Hematopoietic multipotent progenitor cell treated with erythropoietin and hydrocortisone succinate and interleukin-3 and kit ligand, for 8 days (in vitro differentiated cells): ENCODE measurements at regions not wholly inside any gene's neighbourhood (a gene's known extent, or its start where the extent isn't known, plus 50 kb on each side); places are given as distances from the start of the nearest gene placed in this dataset.

ENCODE experiments used
- DNase-seq: peaks from one replicate; pipeline ENCODE4 v3.0.0-alpha.2; 2015

GRCh38 chr2:5959836-5960820, 267.9 kb downstream of the SOX11 start:
- no peak for DNase-seq

- no peak for DNase-seq
These were observed 275.3 kb downstream of the SOX11 start for GRCh38 chr2:5967506-5967905.

- DNase-seq = no peak
These were observed 277.1 kb downstream of the SOX11 start for GRCh38 chr2:5969303-5969702.

- no peak for DNase-seq
These were observed 278.2 kb downstream of the SOX11 start for GRCh38 chr2:5970347-5970746.

DNA sequence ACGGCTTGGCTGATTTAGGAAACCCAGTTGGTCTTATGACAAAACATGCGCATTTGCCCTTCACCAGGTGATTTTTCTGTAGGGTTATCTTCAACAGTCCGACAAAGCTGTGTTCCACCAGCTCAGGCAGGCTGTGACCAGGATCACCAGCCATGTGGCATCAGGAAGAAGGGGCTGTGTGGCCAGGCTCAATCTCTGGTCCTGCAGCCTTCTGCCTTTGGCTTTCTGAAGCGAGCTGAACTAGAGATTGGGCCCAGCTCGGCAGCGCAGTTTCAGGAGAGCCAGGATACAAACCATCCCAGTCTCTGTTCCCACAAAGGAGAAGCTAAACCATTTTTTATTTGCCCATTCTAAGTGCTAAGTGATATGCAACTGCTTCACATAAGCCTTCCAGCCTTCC, 282.3 kb downstream of the SOX11 start:
- DNase-seq = no peak

DNA sequence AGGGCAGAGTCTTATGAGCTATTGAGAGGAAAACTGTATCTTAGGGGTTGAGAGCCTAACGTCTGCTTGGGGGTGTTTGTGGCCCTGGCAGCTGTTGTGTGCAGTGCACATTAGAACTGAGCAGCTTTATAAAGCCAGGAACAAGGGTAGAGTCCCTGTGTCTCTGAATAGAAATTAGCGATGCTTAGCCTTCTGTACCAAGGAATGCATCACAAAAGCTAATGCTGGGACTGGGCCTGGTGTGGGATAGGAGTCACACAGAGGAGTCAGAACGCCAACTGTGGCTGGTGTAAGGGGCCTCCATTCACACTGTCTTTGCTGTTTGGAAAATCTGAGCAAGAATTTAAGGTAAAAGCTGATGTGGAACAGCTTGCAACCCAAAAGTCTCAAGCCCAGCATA, 283.2 kb downstream of the SOX11 start:
- DNase-seq = no peak

DNA sequence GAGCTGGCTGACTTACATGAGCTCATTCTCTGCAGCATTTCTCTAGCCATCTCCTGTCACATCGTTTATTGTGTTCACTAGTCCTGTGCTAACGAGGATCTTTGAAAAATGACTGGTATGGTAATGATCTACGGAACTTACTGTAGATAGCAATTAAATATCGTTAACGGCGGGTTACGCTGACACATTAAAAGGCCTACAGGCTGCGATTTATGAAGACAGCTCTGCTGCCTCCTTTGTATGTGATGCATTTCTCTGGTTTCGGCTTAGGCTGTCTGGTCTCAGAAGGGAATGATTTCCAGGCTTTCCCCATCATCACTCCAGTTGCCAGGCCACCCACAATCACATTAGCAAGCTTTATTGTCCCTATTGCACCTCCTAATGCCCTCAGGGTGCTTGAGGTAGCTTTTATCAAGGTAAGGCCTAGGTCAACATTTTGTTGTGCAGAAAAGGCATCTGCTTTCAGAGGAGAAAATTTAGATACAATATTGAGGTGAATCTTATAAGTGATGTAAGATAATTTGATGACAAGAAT, 284.4 kb downstream of the SOX11 start:
- DNase-seq = no peak

- DNase-seq = no peak
These were observed 285.3 kb downstream of the SOX11 start for GRCh38 chr2:5977477-5977876.

DNA sequence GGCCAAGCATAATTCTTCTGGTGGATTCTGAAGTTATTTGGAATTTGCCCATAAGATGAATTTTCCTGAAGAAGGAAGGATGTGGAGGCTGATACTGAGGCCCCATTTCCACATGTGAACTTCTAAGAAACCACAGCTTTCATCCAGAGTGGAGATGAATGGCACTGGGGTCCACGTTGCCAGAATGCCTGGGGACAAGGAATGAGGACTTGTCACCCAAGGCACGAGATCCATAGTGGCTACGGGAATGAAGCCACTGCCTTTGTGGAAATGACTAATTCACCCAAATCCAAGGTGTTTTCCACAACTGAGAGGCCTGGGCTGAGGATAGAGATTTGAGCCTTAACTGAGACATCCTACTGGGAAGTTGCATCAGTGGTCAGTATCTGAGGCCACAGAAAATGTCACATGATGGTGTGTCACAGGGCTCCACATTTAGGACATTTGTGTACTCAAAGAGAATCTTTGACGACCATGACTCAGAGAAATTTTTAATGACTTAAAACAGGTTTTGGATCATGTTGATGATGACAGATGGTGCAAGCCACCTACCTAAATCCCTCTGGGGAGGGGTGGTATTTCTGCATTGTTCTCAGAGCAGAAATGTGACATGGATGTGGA, 286.1 kb downstream of the SOX11 start:
- DNase-seq = no peak

- DNase-seq = no peak
These were observed 288.4 kb downstream of the SOX11 start for GRCh38 chr2:5980450-5981190.

- no peak for DNase-seq
These were observed 290.2 kb downstream of the SOX11 start for GRCh38 chr2:5982193-5982902.

DNA sequence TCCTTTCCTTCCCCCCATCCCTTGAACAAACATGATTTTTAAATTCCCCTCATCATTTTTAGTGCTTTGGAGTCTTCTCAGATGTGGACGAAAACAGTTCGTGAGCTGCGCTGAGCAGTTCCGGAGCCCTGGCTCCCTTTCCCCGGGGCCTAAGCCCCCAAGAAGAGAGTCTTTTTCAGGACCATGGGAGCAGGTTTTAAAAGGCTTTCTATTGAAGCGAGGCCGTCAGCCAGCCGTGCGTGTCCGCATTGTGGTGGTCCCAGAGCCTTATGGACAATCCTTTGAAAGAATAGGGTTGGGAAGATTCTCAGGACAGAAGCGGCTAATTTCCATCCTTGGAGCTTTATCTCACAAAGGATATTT, 290.7 kb downstream of the SOX11 start:
- no peak for DNase-seq

- no peak for DNase-seq
These were observed 291.5 kb downstream of the SOX11 start for GRCh38 chr2:5983511-5984272.

DNA sequence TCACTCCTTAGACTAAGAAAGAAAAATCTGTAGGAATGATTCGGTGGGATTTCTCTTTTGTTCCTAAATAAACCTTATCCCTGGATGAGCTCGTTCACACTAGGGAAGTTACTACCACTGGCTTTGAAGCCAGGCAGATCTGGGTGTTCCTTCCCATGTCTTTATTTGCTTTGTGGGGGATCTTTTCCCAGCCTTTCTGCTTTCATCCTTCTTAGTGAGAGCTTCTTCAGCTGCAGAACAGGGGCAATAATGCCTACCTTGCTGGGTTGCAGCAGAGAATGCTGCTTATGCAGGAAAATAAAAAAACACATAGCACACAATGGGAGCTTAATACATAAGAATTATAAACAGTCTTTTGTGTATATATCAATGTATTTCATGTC, 292.1 kb downstream of the SOX11 start:
- DNase-seq = no peak

GRCh38 chr2:5984946-5985345, 292.8 kb downstream of the SOX11 start:
- no peak for DNase-seq

GRCh38 chr2:5985536-5986385, 293.6 kb downstream of the SOX11 start:
- no peak for DNase-seq

DNA sequence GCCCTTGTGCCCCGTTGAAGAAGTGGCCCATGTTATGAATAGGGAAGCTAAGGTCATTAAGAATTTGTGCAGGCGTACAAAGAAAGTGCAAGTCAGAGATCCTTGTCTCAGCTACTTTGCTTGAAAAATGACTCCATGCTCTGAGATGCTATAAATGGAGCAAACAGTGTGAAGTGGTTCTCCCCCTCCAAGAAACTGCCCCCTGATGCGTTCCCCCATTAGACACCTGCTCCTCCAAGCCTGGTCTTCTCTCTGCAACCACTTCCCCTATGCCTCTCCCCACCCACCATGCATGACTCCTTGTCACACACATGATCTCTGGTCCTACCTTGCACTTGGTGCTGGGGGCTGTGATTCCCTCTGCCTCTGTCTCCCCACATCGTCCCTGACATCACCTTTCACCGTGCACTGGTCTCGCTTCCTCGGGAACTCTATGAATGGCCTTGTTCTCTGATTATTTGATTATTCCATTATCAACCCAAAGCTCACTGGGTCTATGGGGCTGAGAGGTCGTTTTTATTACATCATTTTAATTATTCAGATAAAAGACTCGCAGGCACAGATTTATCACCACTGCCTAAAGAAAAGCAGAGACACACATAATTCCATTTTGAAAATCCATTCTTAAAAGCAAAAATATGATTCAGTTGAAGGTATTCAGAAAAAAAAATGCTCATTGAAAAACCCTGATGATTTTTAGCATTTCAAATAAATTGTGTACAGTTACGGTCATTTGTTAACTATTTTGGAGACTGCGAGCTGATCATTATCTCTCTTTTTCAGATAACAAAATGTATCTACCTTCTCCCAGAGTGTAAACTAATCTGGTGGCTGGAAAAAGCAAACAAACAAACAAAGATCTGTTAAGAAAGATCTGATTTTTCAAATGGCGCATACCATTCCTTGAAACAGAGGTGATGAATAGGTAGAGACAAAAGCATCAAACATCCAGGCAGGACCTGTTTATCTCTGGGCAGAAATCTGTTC, 294.9 kb downstream of the SOX11 start:
- no peak for DNase-seq

DNA sequence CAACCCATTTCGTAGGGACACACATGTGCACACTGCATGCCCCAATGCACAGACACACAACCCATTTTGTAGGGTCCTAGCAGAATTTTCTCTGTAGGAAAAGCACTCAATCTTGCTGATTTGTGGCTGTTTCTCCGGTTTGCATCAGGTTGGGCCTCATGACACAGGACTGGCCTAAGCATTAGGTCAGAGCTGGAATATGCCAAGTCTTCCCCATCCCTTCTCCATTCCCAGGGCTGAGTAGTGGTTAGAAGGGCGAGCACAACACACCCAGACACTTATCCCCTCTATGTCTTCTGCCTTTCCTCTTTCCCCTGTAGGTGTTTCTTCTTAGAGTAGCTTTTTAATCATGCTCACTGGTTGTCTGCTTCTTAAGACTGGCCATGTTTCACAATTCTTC, 295.9 kb downstream of the SOX11 start:
- no peak for DNase-seq

DNA sequence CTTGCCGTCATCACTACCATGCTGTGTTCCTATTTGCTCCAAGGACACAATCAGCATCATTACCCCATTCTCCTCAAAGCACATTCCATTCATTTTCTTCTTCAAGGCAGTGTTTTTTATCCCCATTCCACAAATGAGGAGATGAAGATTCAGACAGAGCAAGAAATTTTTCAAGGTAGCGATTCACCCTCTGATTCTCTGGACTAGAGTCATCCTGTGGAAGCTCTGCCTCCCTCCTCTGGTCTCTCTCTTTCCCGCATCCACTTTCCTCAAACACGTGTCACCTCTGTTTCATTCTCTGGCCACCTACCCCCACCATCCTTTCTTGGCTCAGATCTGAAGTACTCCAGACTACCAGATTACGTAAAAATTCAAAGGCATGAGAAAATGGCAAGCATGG, 297.9 kb downstream of the SOX11 start:
- no peak for DNase-seq
